GM18498 (cell line): ENCODE measurements at regions not wholly inside any gene's neighbourhood (a gene's known extent, or its start where the extent isn't known, plus 50 kb on each side); places are given as distances from the start of the nearest gene placed in this dataset.

Experiments
- ATAC-seq: cut with Tn5 transposase; IDR thresholded peaks from one replicate; pipeline ENCODE4 v1.9.1; 2021; ENCODE audit warnings: mild to moderate bottlenecking, moderate library complexity; ENCODE audit not compliant: unreplicated experiment

- ATAC-seq, result no peak
Observed at GRCh38 chr1:55860798-55861519, 645.8 kb upstream of the USP24 start.

DNA sequence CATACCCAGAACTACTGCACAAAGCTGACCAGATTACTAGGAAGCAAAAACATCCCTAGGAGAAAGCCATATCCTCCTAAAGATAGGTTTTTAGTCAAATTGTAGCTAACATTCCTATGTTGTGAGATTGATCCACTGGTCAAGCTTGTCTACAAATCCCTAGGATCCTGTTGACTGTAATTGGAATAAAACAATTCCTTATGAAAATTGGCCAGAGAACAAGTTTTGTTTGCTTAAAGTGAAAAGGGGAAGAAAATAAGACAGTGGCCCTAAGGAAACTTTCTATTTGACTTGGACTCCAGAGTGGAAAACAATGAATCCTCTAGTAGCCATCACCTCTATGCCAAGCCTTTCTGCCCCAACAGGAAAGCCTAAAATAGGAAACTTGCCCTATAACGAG, 645.2 kb upstream of the USP24 start:
- ATAC-seq, result no peak

DNA sequence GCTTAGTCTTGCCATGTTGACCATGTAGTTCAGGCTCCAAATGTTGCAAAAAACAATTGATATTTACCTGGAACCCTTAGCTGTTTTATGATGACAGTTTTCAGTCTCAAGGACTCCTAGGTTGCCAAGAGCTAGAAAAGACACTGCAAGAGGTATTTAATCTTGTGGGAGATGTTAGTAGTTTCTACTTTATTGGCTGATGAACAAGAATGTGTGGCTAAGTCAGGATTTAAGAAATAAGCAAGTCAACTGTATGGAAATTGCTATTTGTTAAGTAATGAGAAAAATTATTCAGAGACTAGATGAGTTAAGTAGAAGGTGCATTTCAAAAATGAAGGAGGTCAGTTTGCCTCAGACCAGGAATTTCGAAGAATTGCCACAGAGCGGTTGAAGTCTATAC, 639.7 kb upstream of the USP24 start:
- ATAC-seq, result no peak

GRCh38 chr1:55848906-55849305, 633.7 kb upstream of the USP24 start:
- ATAC-seq, result no peak

DNA sequence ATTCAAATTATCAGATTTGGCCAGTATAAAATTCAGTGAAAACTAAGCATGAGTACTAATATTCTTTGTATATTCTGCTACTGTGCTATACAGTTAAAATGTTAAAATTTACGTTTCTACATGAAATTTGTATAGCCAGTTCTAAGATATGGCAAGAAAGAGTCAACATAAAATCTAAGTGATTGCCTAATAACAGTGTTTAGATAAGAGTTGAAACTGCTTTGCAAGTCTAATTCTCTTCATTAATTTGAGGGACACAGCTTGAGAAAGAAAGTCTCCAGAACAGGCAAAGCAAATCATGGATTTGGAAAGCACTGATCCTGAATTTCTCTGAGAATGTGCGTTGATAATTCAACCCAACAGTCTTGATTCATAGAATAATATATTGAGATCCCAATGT, 630.9 kb upstream of the USP24 start:
- no peak for ATAC-seq

DNA sequence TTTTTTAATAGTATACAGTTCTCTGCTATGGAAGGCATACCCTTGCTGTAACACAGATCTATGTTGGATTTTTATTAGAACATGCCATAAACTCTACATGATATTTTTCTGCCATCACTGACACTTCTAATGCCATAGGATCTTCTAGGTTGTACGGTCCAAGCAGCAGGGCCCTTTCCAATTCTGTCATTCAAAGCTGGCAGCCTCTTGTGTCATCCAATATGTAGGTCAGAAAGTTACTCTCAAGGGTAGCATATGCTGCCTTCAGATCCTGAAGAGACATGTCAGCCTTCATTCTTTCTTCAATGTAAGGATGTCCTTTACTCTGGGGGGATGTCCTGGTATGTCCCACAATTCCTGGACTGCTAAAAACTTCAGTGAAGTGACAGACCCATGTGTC, 629.2 kb upstream of the USP24 start:
- ATAC-seq, result no peak

DNA sequence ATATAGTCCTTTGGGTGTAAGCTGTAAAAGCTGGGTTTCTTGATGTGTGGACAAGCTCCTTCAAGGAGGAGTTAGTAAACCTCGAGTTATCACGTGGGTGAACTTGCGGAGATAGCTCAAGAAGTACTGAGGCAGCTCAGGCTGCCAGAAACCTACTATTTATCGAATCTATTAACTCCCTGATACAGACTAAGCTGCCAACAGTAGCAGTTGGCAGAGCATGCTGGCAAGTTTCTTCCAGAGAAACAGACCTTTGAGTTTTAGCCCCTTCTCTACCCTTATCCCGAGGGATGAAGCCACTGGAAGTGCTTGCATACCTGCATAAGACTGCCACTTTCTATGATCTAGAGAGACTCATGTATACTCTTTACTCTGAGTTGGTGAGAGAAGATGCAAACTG, 624.5 kb upstream of the USP24 start:
- no peak for ATAC-seq

- no peak for ATAC-seq
Observed at GRCh38 chr1:55839221-55839620, 624.1 kb upstream of the USP24 start.

DNA sequence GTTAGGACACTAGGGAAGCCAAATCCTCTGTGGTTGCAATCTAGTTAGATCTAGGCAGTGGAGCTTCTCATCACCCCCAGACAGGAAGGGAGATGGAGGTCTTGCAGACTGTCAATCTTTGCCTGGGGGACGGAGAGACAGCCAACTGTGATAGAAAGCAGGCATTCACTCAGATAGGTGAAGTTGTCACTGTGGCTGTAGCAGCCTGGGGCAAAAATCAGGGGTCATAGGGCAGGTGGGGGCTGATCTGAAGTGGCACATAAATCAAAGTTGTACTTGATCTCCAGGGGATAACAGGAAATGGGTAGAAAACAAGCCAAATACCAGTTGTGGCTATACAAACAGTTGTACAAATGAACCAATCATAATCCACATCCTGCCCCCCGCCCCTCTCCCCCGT, 620.9 kb upstream of the USP24 start:
- no peak for ATAC-seq

- ATAC-seq, result no peak
Observed at GRCh38 chr1:55833529-55834091, 618.4 kb upstream of the USP24 start.

GRCh38 chr1:55831759-55832158, 616.6 kb upstream of the USP24 start:
- ATAC-seq, result no peak

- ATAC-seq, result no peak
Observed at GRCh38 chr1:55828044-55828443, 612.9 kb upstream of the USP24 start.

DNA sequence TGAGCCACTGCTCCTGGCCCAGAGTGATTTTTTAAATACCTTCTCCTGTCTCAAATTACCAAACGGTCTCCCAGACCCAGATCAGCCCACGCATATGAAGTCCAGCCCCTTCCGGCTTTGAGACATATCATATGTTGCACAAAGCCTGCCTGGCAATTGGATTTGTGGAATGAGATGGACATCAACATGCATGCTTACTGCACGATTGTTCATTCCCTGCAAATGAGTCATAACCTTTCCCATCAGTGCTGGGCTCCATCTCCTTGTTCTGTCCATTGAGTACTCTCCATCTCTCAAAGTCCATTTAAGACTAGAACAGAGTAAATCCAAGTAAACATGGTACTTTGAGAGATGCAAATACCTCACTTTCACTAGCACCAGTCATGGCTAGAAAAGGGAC, 612.2 kb upstream of the USP24 start:
- no peak for ATAC-seq

- ATAC-seq, result no peak
Observed at GRCh38 chr1:55826381-55827080, 611.4 kb upstream of the USP24 start.

- ATAC-seq, result no peak
Observed at GRCh38 chr1:55825461-55825860, 610.3 kb upstream of the USP24 start.

DNA sequence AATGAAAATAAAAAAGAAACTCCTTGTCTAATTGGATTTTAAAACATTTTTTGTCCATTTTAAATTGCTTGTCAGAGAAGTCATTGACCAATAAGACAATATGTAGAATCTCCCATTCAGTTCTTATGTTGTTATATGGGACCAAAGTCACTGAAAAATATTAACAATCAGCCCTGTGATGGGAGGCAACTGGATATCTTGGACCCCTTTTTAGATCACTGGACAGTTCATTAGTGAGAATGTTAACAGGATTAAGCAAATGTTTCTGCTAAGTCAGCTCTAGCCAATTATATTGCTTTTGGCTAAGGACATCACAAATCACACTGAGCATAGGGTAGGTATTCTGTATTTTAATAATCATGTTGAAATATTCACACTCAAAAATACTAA, 609.1 kb upstream of the USP24 start:
- ATAC-seq, result no peak

DNA sequence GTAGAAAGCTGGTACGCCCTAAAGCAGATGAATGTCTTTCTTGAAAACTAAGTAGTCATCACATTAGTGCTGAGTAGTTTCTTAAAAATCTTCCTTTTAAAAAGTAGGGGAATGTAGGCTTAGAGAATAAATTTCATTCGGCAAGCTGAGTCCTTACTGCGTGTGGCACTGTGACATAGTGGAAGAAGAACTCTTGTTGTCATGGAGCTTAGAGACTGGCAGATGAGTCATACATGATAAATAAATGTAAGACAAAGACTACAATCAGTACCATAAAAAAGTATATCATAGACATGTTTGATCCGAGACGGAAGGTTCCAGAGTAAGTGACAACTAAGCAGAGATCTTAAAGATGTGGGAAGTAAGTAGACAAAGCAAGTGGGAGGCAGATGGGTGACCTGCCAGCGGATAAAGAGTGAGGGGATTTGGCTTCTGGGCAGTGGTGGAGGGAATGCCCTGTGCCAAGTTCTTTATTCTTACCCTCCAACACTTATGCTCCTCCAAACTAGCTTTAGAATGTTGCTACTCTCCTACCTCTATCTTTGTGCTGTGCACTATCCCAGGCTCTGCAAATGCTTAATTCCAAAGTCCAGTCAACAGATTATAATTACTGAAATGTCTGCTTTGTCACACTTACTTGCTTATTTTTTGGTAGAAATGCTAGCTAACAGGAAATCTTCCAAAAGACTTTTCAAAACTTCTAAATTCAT, 608.5 kb upstream of the USP24 start:
- ATAC-seq, result no peak

DNA sequence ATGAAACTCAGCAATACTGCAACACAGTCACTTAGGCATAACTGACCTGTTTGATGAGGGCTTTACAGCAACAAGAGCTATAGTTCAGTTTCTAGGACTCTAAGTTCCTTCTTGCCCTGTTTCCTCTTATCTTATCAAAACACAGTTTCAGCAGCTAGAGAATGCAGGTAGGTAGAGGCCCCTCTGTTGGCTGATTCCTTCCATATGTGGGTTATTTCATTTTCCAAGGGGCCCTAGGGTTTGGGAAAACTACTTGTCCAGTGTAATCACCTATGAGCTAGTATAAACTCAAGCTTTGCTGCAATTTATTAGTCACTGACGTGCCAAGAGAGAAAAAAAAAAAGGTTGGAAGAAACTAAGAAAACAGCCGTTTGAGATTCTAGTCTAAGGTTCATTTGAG, 607.7 kb upstream of the USP24 start:
- ATAC-seq, result no peak

GRCh38 chr1:55821234-55821633, 606.1 kb upstream of the USP24 start:
- no peak for ATAC-seq

DNA sequence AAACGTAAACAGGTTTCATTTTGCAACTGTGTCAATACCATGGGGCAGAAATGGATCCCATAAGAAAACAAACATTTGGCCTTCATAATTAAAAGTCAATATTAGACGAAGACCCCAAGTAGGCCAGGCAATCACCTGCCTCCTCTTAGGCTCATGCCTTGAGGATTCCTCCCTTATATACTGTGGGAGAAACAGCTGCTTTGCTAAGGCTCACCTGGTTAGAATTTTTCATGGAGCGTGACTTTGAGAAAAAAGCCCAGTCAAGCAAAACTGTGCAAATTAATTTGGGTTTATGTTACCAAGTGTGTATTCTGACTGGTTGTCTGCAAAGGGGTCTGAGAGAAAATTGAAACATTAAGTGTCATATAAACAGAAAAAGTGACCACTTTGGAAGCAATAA, 605.3 kb upstream of the USP24 start:
- ATAC-seq, result no peak

- ATAC-seq, result no peak
Observed at GRCh38 chr1:55819011-55819410, 603.8 kb upstream of the USP24 start.
